ENCODE measurements at regions not wholly inside any gene's neighbourhood (a gene's known extent, or its start where the extent isn't known, plus 50 kb on each side); places are given as distances from the start of the nearest gene placed in this dataset.

- TF ChIP-seq CTCF (IDR thresholded peaks at IDR 0.05), result no peak
- DNase-seq, result no peak
- 52 to 83% (median 57%) methylated on average over 2 of the region's 2 CpGs for WGBS, 4 donors
Measured at GRCh38 chr4:96063639-96064038, 223.7 kb downstream of the PDHA2 start.

GRCh38 chr4:96073461-96073860 is 233.6 kb downstream of the PDHA2 start:
- Histone ChIP-seq H3K4me3 (no peak overlapping the region), H3K36me3 (no peaks in the 10 kb centered on the region), H3K9me3 (peaks cover 0 to 6% (median 0%) of the 10 kb centered on the region in 12 donors), H3K27me3 (no peaks in the 10 kb centered on the region), H3K4me1 (no peaks in the 10 kb centered on the region), H3K27ac (no peak overlapping the region)
- no peak for ATAC-seq
- TF ChIP-seq CTCF (IDR thresholded peaks at IDR 0.05) (no peak), POLR2A (IDR thresholded peaks at IDR 0.05) (no peak)
- WGBS, 4 donors, result 69 to 82% (median 78%) methylated on average over 2 of the region's 2 CpGs
- DNase-seq, result no peak
- intact Hi-C loops (cut with DNase I), result no loop called here

More at GRCh38 chr4:96063639-96064038, 223.7 kb downstream of the PDHA2 start:
- Histone ChIP-seq H3K36me3 (no peaks in the 10 kb centered on the region), H3K27ac (no peak overlapping the region), H3K27me3 (no peaks in the 10 kb centered on the region), H3K4me3 (no peak overlapping the region), H3K9me3 (no peaks in the 10 kb centered on the region), H3K4me1 (no peaks in the 10 kb centered on the region)
- intact Hi-C loops (cut with DNase I), result no loop called here
- ATAC-seq, result no peak

- no peak for ATAC-seq
- no peak for DNase-seq
- Histone ChIP-seq H3K27me3 (no peaks in the 10 kb centered on the region), H3K36me3 (no peaks in the 10 kb centered on the region), H3K27ac (no peak overlapping the region), H3K4me3 (no peak overlapping the region), H3K4me1 (peaks cover 0 to 6% (median 0%) of the 10 kb centered on the region in 12 donors), H3K9me3 (peaks cover 0 to 3% (median 0%) of the 10 kb centered on the region in 12 donors)
- TF ChIP-seq POLR2A (IDR thresholded peaks at IDR 0.05) (no peak), CTCF (IDR thresholded peaks at IDR 0.05) (no peak)
- WGBS, 4 donors, result 60 to 72% (median 68%) methylated on average over 1 of the region's 1 CpG
- intact Hi-C loops (cut with DNase I), result no loop called here
Measured at GRCh38 chr4:96092151-96092705, 252.3 kb downstream of the PDHA2 start.

GRCh38 chr4:96093057-96093456 is 253.2 kb downstream of the PDHA2 start:
- intact Hi-C loops (cut with DNase I), result no loop called here
- H3K4me1 ChIP-seq, result peaks cover 0 to 6% (median 0%) of the 10 kb centered on the region in 12 donors
- no peaks in the 10 kb centered on the region for H3K27me3 ChIP-seq
- H3K4me3 ChIP-seq, result no peak overlapping the region
- TF ChIP-seq POLR2A (IDR thresholded peaks at IDR 0.05) (no peak), CTCF (IDR thresholded peaks at IDR 0.05) (no peak)
- H3K27ac ChIP-seq, result no peak overlapping the region
- H3K36me3 ChIP-seq, result no peaks in the 10 kb centered on the region
- DNase-seq (no peak), ATAC-seq (no peak)
- 34 to 46% (median 37%) methylated on average over 3 of the region's 3 CpGs for WGBS, 4 donors
- peaks cover 0 to 3% (median 0%) of the 10 kb centered on the region in 12 donors for H3K9me3 ChIP-seq
